HepG2 (cell line): ENCODE measurements at regions not wholly inside any gene's neighbourhood (a gene's known extent, or its start where the extent isn't known, plus 50 kb on each side); places are given as distances from the start of the nearest gene placed in this dataset.

Experiments used
- DPF2 ChIP-seq: sonication (generic); formaldehyde crosslinking; IDR thresholded peaks from 2 replicates; pipeline ENCODE4 v1.4.0; 2020; ENCODE audit warnings: mild to moderate bottlenecking, low read depth, missing genetic modification reagents, borderline replicate concordance
- FLYWCH1 ChIP-seq: sonication (generic); formaldehyde crosslinking; IDR thresholded peaks from 2 replicates; pipeline ENCODE4 v1.8.1; 2023; ENCODE audit warnings: mild to moderate bottlenecking, missing genetic modification reagents
- HDAC6 ChIP-seq: fragments of 200-600 bp; sonication (generic); IDR thresholded peaks from 2 replicates; pipeline ENCODE4 v1.7.0; 2017; ENCODE audit warnings: mild to moderate bottlenecking, antibody characterized with exemption, low read length, low read depth
- HES4 ChIP-seq: sonication (generic); formaldehyde crosslinking; IDR thresholded peaks from 2 replicates; pipeline ENCODE4 v1.9.0; 2021; ENCODE audit warnings: mild to moderate bottlenecking, missing genetic modification reagents, borderline replicate concordance
- ISL2 ChIP-seq: sonication (generic); formaldehyde crosslinking; IDR thresholded peaks from 2 replicates; pipeline ENCODE4 v1.5.0; 2020; ENCODE audit warnings: missing genetic modification reagents
- ZBED4 ChIP-seq: sonication (generic); formaldehyde crosslinking; IDR thresholded peaks from 2 replicates; pipeline ENCODE4 v1.4.0; 2020; ENCODE audit warnings: missing genetic modification reagents, borderline replicate concordance
- ZBTB10 ChIP-seq: sonication (generic); formaldehyde crosslinking; IDR thresholded peaks from 2 replicates; pipeline ENCODE4 v1.4.0; 2020; ENCODE audit warnings: missing genetic modification reagents, borderline replicate concordance
- ZNF101 ChIP-seq: sonication (generic); formaldehyde crosslinking; IDR thresholded peaks from 2 replicates; pipeline ENCODE4 v1.4.0; 2020; ENCODE audit warnings: mild to moderate bottlenecking, low read depth, missing genetic modification reagents, borderline replicate concordance
- ZNF124 ChIP-seq: sonication (generic); formaldehyde crosslinking; IDR thresholded peaks from 2 replicates; pipeline ENCODE4 v1.4.0; 2020; ENCODE audit warnings: missing genetic modification reagents
- TF ChIP-seq, protein P1 (sequence below): IDR thresholded peaks from 2 replicates; pipeline ENCODE4 v1.6.1; 2016

DNA sequence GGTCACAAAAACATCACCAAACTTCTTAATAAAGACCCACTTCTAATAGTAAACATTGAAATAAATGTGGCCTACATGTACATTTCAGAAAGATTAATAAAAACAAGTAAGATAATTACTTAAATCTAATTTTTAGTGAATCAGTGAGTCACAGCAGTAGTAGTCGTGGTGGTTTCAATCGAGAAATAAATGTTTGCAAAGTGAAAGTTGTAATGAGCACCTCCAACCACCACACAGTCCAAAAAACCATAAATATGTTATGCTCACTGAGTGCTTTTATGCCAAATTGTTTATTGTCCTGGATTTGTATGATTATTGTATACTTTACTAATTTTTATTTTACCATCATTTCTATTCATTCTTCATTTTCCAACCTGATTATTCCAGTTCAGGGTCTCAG, 61.8 kb upstream of the SPOPL start (continued):
- TF ChIP-seq ZBTB10 (CRISPR knock-in tag) (no peak), ZBED4 (CRISPR knock-in tag) (no peak), FLYWCH1 (CRISPR knock-in tag) (no peak), ZNF101 (CRISPR knock-in tag) (no peak), HDAC6 (no peak), HES4 (CRISPR knock-in tag) (no peak), ISL2 (CRISPR knock-in tag) (no peak), ZNF124 (CRISPR knock-in tag) (no peak), DPF2 (CRISPR knock-in tag) (no peak)
- TF ChIP-seq, protein P1, sequence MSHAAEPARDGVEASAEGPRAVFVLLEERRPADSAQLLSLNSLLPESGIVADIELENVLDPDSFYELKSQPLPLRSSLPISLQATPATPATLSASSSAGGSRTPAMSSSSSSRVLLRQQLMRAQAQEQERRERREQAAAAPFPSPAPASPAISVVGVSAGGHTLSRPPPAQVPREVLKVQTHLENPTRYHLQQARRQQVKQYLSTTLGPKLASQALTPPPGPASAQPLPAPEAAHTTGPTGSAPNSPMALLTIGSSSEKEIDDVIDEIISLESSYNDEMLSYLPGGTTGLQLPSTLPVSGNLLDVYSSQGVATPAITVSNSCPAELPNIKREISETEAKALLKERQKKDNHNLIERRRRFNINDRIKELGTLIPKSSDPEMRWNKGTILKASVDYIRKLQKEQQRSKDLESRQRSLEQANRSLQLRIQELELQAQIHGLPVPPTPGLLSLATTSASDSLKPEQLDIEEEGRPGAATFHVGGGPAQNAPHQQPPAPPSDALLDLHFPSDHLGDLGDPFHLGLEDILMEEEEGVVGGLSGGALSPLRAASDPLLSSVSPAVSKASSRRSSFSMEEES (CRISPR knock-in tag) = no peak
- TF ChIP-seq, all 625 proteins: peak for 0
